Caco-2 (cell line): ENCODE measurements at regions not wholly inside any gene's neighbourhood (a gene's known extent, or its start where the extent isn't known, plus 50 kb on each side); places are given as distances from the start of the nearest gene placed in this dataset.

Experiments used
- BruUV-seq: library from RNA; stranded (reverse); fragments of 400-500 nt; replicated peaks from 2 replicates; lab custom pipeline; 2021; lab: Mats Ljungman, UMichigan
- CTCF ChIA-PET: fragments of 300-600 bp; sonication (Branson Sonifier 250); formaldehyde crosslinking; loops from one replicate; lab custom pipeline; 2022; ENCODE audit warnings: antibody characterized with exemption; lab: Charles Lee
- POLR2A ChIA-PET: fragments of 300-600 bp; sonication (Branson Sonifier 250); formaldehyde crosslinking; loops from one replicate; lab custom pipeline; 2022; ENCODE audit warnings: antibody characterized with exemption; lab: Charles Lee
- DNase-seq, 2 experiments: peaks; one replicate each; pipeline versions ENCODE4 v3.0.0 to v3.0.0-alpha.2; 2020 to 2022
- H3K27me3 ChIP-seq: replicated peaks from 2 replicates; pipeline ENCODE4 v1.6.0; 2011; ENCODE audit warnings: low read length; ENCODE audit not compliant: control insufficient read depth, insufficient read depth
- H3K36me3 ChIP-seq: 2 replicates; pipeline ENCODE4 v1.5.1; 2011; ENCODE audit warnings: low read length; ENCODE audit not compliant: control insufficient read depth, insufficient read depth
- H3K4me1 ChIP-seq: fragments of 250-450 bp; sonication (Bioruptor Pico); 2 replicates; pipeline ENCODE4 v1.5.1; 2020; ENCODE audit warnings: mild to moderate bottlenecking
- H3K4me3 ChIP-seq: 2 replicates; pipeline ENCODE4 v1.5.1; 2011; ENCODE audit warnings: low read depth, mild to moderate bottlenecking, control low read depth, low read length
- H3K9me3 ChIP-seq: fragments of 250-450 bp; sonication (Bioruptor Pico); 2 replicates; pipeline ENCODE4 v1.5.1; 2020; ENCODE audit warnings: mild to moderate bottlenecking, moderate library complexity
- H3K27ac Mint-ChIP-seq: one replicate; pipeline ENCODE4 v1.8.0; 2022; ENCODE audit warnings: mixed read lengths; ENCODE audit not compliant: unreplicated experiment
- H3K27me3 Mint-ChIP-seq: one replicate; pipeline ENCODE4 v1.8.0; 2022; ENCODE audit warnings: mixed read lengths; ENCODE audit not compliant: insufficient read depth, unreplicated experiment
- H3K36me3 Mint-ChIP-seq: one replicate; pipeline ENCODE4 v1.8.0; 2022; ENCODE audit warnings: mild to moderate bottlenecking, mixed read lengths; ENCODE audit not compliant: insufficient read depth, unreplicated experiment
- H3K4me1 Mint-ChIP-seq: one replicate; pipeline ENCODE4 v1.8.0; 2022; ENCODE audit warnings: low read depth, mixed read lengths; ENCODE audit not compliant: unreplicated experiment
- H3K4me3 Mint-ChIP-seq: one replicate; pipeline ENCODE4 v1.8.0; 2022; ENCODE audit warnings: mild to moderate bottlenecking, moderate library complexity, mixed read lengths; ENCODE audit not compliant: unreplicated experiment
- H3K9me3 Mint-ChIP-seq: one replicate; pipeline ENCODE4 v1.8.0; 2022; ENCODE audit warnings: mixed read lengths; ENCODE audit not compliant: unreplicated experiment
- CTCF ChIP-seq, 2 experiments: fragments of 200-600 bp in 1 of 2; IDR thresholded peaks; 1 replicate in 1 of 2; 2 replicates in 1 of 2; pipeline versions ENCODE4 v1.5.1 to v1.8.0; 2011 to 2022; ENCODE audit warnings: antibody characterized with exemption in 1 of 2, control low read depth in 1 of 2, inconsistent platforms in 1 of 2, low read depth in 1 of 2, low read length in 1 of 2, mild to moderate bottlenecking in 1 of 2, moderate library complexity in 1 of 2; ENCODE audit not compliant: insufficient read depth in 1 of 2, severe bottlenecking in 1 of 2, unreplicated experiment in 1 of 2
- intact Hi-C: fragments of 100-400 bp; cut with micrococcal nuclease; formaldehyde crosslinking; loops from one replicate; pipeline ENCODE4 v1.10.0; 2022; ENCODE audit not compliant: unreplicated experiment

DNA sequence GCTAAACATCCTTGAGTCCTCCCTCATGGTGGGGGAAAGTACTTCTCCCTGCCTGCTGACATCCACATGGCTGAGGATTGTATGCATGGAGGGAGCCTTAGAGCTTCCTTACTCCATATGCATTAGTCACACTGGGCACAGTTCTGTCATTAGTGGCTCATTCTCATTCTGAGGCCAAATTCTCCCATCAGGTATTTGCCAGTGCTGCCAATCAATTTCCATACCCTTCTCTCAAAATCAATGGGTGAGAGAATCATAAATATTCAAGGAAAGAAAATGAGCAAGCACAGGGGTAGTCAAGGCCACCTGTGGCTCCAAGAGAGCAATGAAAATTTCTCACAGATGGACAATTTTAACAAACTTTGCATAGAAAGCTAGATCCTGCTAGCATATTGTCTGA lies 422.6 kb upstream of the SETBP1 start:
- Mint-ChIP-seq H3K4me3 (no peak overlapping the region), H3K27ac (no peak overlapping the region), H3K27me3 (no peaks in the 10 kb centered on the region), H3K9me3 (no peaks in the 10 kb centered on the region), H3K36me3 (no peaks in the 10 kb centered on the region), H3K4me1 (no peaks in the 10 kb centered on the region)
- no peaks in the 10 kb centered on the region for H3K9me3 ChIP-seq
- intact Hi-C loops = no loop called here
- no TSS peak for BruUV-seq
- no peaks in the 10 kb centered on the region for H3K36me3 ChIP-seq
- CTCF ChIA-PET = no interaction called here
- no peak for TF ChIP-seq CTCF (IDR thresholded peaks at IDR 0.05; ENCODE audit: insufficient read depth in 1 of 2, low read depth in 1 of 2, low read length in 1 of 2, severe bottlenecking in 1 of 2, unreplicated experiment in 1 of 2)
- no peak for DNase-seq
- no peaks in the 10 kb centered on the region for H3K4me1 ChIP-seq
- no peaks in the 10 kb centered on the region for H3K27me3 ChIP-seq
- H3K4me3 ChIP-seq = no peak overlapping the region
- POLR2A ChIA-PET = no interaction called here

DNA sequence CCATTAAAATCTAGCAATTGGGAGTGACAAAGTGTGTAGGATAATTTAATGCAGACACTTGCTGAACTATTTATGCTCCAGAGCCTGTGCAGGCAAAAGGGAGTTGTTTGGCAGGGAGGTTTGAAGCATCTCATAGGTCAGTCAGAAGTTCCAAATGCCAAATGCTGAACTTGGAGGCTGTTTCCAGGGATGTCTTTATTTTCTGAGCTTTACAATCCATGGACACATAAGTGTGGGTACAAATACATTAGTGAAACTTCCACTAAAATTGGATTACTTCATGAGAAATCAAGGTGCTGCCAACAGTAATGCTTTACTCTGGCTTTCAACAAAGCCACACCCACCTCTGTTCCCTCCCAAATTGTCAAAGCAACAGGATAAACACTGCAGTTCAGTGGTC lies 422.1 kb upstream of the SETBP1 start:
- H3K9me3 ChIP-seq = no peaks in the 10 kb centered on the region
- Mint-ChIP-seq H3K27me3 (no peaks in the 10 kb centered on the region), H3K36me3 (no peaks in the 10 kb centered on the region), H3K27ac (no peak overlapping the region), H3K4me3 (no peak overlapping the region), H3K9me3 (no peaks in the 10 kb centered on the region), H3K4me1 (no peaks in the 10 kb centered on the region)
- intact Hi-C loops = no loop called here
- BruUV-seq = no TSS peak
- no peak overlapping the region for H3K4me3 ChIP-seq
- no peaks in the 10 kb centered on the region for H3K36me3 ChIP-seq
- CTCF ChIA-PET = no interaction called here
- no peak for TF ChIP-seq CTCF (IDR thresholded peaks at IDR 0.05; ENCODE audit: insufficient read depth in 1 of 2, low read depth in 1 of 2, low read length in 1 of 2, severe bottlenecking in 1 of 2, unreplicated experiment in 1 of 2)
- no peaks in the 10 kb centered on the region for H3K27me3 ChIP-seq
- DNase-seq = no peak
- POLR2A ChIA-PET = no interaction called here
- H3K4me1 ChIP-seq = no peaks in the 10 kb centered on the region

- Mint-ChIP-seq H3K36me3 (no peaks in the 10 kb centered on the region), H3K4me3 (no peak overlapping the region), H3K27me3 (no peaks in the 10 kb centered on the region), H3K27ac (no peak overlapping the region), H3K4me1 (no peaks in the 10 kb centered on the region), H3K9me3 (no peaks in the 10 kb centered on the region)
- intact Hi-C loops = no loop called here
- no peaks in the 10 kb centered on the region for H3K4me1 ChIP-seq
- no peak overlapping the region for H3K4me3 ChIP-seq
- BruUV-seq = no TSS peak
- no peak for DNase-seq
- CTCF ChIA-PET = no interaction called here
- no peaks in the 10 kb centered on the region for H3K36me3 ChIP-seq
- no peaks in the 10 kb centered on the region for H3K9me3 ChIP-seq
- H3K27me3 ChIP-seq = no peaks in the 10 kb centered on the region
- POLR2A ChIA-PET = no interaction called here
- no peak for TF ChIP-seq CTCF (IDR thresholded peaks at IDR 0.05; ENCODE audit: insufficient read depth in 1 of 2, low read depth in 1 of 2, low read length in 1 of 2, severe bottlenecking in 1 of 2, unreplicated experiment in 1 of 2)
These were observed 421.1 kb upstream of the SETBP1 start for GRCh38 chr18:44259610-44260009.
